PC-9 (cell line): ENCODE measurements at regions not wholly inside any gene's neighbourhood (a gene's known extent, or its start where the extent isn't known, plus 50 kb on each side); places are given as distances from the start of the nearest gene placed in this dataset.
A peak's percentile ranks its signal among the peaks of the same experiment; 100 is the strongest.
"Not testable (repeated sequence)": the region's sequence is repeated elsewhere in the genome, so short reads cannot be mapped to it uniquely, and the experiment has no call there.

Experiments used
- BruUV-seq: library from RNA; stranded (reverse); fragments of 400-500 nt; replicated peaks from 2 replicates; lab custom pipeline; 2021; lab: Mats Ljungman, UMichigan
- CTCF ChIA-PET: fragments of 300-600 bp; sonication (Branson Sonifier 250); formaldehyde crosslinking; loops from one replicate; lab custom pipeline; 2022; ENCODE audit warnings: antibody characterized with exemption; lab: Charles Lee
- POLR2A ChIA-PET: fragments of 300-600 bp; sonication (Branson Sonifier 250); formaldehyde crosslinking; loops from one replicate; lab custom pipeline; 2022; ENCODE audit warnings: antibody characterized with exemption; ENCODE audit not compliant: unreplicated experiment; lab: Charles Lee
- DNase-seq, 2 experiments: peaks; one replicate each; pipeline versions ENCODE4 v3.0.0 to v3.0.0-alpha.2; 2015 to 2022; ENCODE audit warnings: mixed read lengths in 1 of 2
- H2AFZ ChIP-seq: fragments of 200-600 bp; sonication (generic); 2 replicates; pipeline ENCODE4 v1.8.1; 2017; ENCODE audit warnings: antibody characterized with exemption
- H3F3A ChIP-seq: fragments of 200-600 bp; sonication (generic); 2 replicates; pipeline ENCODE4 v1.8.1; 2017; ENCODE audit warnings: antibody characterized with exemption, mild to moderate bottlenecking, low read depth; ENCODE audit not compliant: insufficient read depth
- H3K27ac ChIP-seq: fragments of 200-600 bp; sonication (generic); 2 replicates; pipeline ENCODE4 v1.6.1; 2016; ENCODE audit warnings: mixed run types
- H3K27me3 ChIP-seq: fragments of 200-600 bp; sonication (generic); 2 replicates; pipeline ENCODE4 v1.6.1; 2016; ENCODE audit warnings: low read depth, mixed run types; ENCODE audit not compliant: insufficient read depth
- H3K36me3 ChIP-seq: fragments of 200-600 bp; sonication (generic); 2 replicates; pipeline ENCODE4 v1.6.1; 2016; ENCODE audit warnings: low read depth, mixed run types
- H3K4me1 ChIP-seq: fragments of 200-600 bp; sonication (generic); replicated peaks from 2 replicates; pipeline ENCODE4 v1.6.1; 2016; ENCODE audit warnings: mixed run types; ENCODE audit not compliant: insufficient read depth
- H3K4me2 ChIP-seq: fragments of 200-600 bp; sonication (generic); 2 replicates; pipeline ENCODE4 v1.6.1; 2017; ENCODE audit warnings: mixed run types
- H3K4me3 ChIP-seq: fragments of 200-600 bp; sonication (generic); 2 replicates; pipeline ENCODE4 v1.6.1; 2016; ENCODE audit warnings: mixed run types
- H3K79me2 ChIP-seq: fragments of 200-600 bp; sonication (generic); 2 replicates; pipeline ENCODE4 v1.6.1; 2017; ENCODE audit warnings: low read depth, mixed run types
- H3K9me2 ChIP-seq: fragments of 200-600 bp; sonication (generic); 2 replicates; pipeline ENCODE4 v1.8.1; 2017; ENCODE audit warnings: mild to moderate bottlenecking; ENCODE audit not compliant: insufficient read depth
- H3K9me3 ChIP-seq: fragments of 200-600 bp; sonication (generic); 2 replicates; pipeline ENCODE4 v1.8.1; 2016; ENCODE audit warnings: low read depth; ENCODE audit not compliant: insufficient read depth
- H4K20me1 ChIP-seq: fragments of 200-600 bp; sonication (generic); 2 replicates; pipeline ENCODE4 v1.8.1; 2017; ENCODE audit not compliant: insufficient read depth
- EZH2 ChIP-seq: fragments of 200-600 bp; sonication (generic); IDR thresholded peaks from 2 replicates; pipeline ENCODE4 v1.8.0; 2017; ENCODE audit warnings: antibody characterized with exemption, low read depth
- intact Hi-C: fragments of 100-400 bp; cut with micrococcal nuclease; formaldehyde crosslinking; loops from one replicate; pipeline ENCODE4 v1.10.0; 2022; ENCODE audit not compliant: unreplicated experiment
- TF ChIP-seq, protein P1 (sequence below): fragments of 200-600 bp; sonication (generic); conservative IDR thresholded peaks from 2 replicates; pipeline ENCODE4 v1.6.1; 2017; ENCODE audit warnings: mixed run types, antibody characterized with exemption, mild to moderate bottlenecking, moderate library complexity

DNA sequence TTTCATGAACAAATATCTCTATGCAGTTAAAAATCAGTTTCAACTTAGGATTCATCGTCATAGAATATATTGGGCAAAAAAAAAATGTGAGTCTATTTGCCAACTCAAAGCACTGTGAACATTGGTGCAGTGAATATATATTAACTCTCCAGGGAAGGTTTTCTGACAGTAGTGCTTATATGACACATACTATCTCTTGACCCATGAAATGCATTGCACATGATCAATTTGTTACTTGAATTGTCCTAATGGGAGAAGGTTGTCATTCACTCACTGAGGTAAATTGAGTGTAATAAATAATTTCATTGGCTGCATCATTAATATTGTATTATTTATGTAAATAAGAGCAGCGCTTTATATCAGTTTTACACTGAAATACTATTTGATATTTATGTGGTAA, 2458.5 kb downstream of the ARAP2 start:
- CTCF ChIA-PET = no interaction called here
- no peaks in the 10 kb centered on the region for H3K36me3 ChIP-seq
- H2AFZ ChIP-seq = no peak overlapping the region
- no peak for DNase-seq
- H3K9me2 ChIP-seq = no peaks in the 10 kb centered on the region; the same call in 1 of the 2 replicates
- H3K4me1 ChIP-seq = peaks cover 3% of the 10 kb centered on the region; the same call in 1 of the 2 replicates
- H3K4me3 ChIP-seq = no peak overlapping the region
- TF ChIP-seq, protein P1, sequence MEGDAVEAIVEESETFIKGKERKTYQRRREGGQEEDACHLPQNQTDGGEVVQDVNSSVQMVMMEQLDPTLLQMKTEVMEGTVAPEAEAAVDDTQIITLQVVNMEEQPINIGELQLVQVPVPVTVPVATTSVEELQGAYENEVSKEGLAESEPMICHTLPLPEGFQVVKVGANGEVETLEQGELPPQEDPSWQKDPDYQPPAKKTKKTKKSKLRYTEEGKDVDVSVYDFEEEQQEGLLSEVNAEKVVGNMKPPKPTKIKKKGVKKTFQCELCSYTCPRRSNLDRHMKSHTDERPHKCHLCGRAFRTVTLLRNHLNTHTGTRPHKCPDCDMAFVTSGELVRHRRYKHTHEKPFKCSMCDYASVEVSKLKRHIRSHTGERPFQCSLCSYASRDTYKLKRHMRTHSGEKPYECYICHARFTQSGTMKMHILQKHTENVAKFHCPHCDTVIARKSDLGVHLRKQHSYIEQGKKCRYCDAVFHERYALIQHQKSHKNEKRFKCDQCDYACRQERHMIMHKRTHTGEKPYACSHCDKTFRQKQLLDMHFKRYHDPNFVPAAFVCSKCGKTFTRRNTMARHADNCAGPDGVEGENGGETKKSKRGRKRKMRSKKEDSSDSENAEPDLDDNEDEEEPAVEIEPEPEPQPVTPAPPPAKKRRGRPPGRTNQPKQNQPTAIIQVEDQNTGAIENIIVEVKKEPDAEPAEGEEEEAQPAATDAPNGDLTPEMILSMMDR = no peak
- no peak for TF ChIP-seq EZH2
- BruUV-seq = no TSS peak
- H3K27me3 ChIP-seq = no peaks in the 10 kb centered on the region
- no peak overlapping the region for H3K27ac ChIP-seq
- POLR2A ChIA-PET = no interaction called here
- H3K79me2 ChIP-seq = no peaks in the 10 kb centered on the region
- H3K4me2 ChIP-seq = no peak overlapping the region
- intact Hi-C loops = no loop called here
- H3F3A ChIP-seq = no peaks in the 10 kb centered on the region
- H4K20me1 ChIP-seq = no peaks in the 10 kb centered on the region
- no peaks in the 10 kb centered on the region for H3K9me3 ChIP-seq

DNA sequence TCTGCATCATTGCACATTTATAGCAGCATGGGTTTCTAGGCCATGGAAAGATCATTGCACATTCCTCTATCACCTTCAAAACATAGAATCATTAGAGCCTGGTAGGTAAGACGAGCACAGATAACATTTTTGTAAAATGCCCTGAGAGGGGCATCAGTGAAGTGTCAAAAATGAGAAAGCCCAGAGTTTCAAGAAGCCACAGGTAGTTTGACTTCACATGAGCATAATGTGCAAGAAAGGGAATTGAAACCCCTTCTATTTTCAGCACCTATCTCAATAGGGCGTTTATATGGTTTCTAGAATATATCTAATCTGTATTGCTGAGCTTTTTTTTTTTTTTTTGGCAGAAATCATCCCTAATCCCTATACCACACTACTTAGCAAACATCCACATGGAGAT, 2441.7 kb downstream of the ARAP2 start:
- H3K9me2 ChIP-seq = no peaks in the 10 kb centered on the region
- no peak overlapping the region for H3K4me2 ChIP-seq
- no peaks in the 10 kb centered on the region for H3K79me2 ChIP-seq
- no peak for DNase-seq
- no peak overlapping the region for H3K4me3 ChIP-seq
- H3K27ac ChIP-seq = no peak overlapping the region
- BruUV-seq = no TSS peak
- H3K27me3 ChIP-seq = no peaks in the 10 kb centered on the region
- H3F3A ChIP-seq = no peaks in the 10 kb centered on the region
- TF ChIP-seq, protein P1 = no peak
- TF ChIP-seq EZH2 = no peak
- intact Hi-C loops = no loop called here
- H4K20me1 ChIP-seq = no peaks in the 10 kb centered on the region
- ChIA-PET POLR2A (no interaction called here), CTCF (interaction anchor here (0.6 kb wide), 1 partner anchor 480 kb away, joined by 3 read pairs; no protein-coding TSS in a partner anchor)
- no peak overlapping the region for H2AFZ ChIP-seq
- no peaks in the 10 kb centered on the region for H3K36me3 ChIP-seq
- H3K9me3 ChIP-seq = no peaks in the 10 kb centered on the region
- no peaks in the 10 kb centered on the region for H3K4me1 ChIP-seq

DNA sequence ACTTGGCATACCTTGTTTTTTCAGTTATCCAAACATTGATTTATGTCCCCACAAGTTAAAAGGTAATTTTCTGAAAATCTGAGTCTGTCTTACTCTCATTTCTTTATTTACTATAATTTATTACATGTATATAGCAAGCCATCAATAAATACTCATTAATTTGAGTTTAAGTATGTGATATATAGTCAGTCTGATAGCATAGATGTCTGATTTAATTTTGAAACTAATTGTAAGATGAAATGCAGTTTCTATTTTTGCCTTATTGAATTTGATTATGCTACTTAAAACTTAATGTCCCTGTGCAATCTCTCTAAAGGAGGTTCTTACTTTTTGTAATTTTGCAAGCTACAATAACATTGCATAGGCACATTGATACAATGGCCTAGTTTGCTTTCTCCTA, 2418.6 kb downstream of the ARAP2 start:
- no peak overlapping the region for H3K4me3 ChIP-seq
- intact Hi-C loops = no loop called here
- TF ChIP-seq, protein P1 = no peak
- no peak for TF ChIP-seq EZH2
- no peaks in the 10 kb centered on the region for H3K36me3 ChIP-seq
- H3K27ac ChIP-seq = no peak overlapping the region
- no TSS peak for BruUV-seq
- no peaks in the 10 kb centered on the region for H3K27me3 ChIP-seq
- H3K79me2 ChIP-seq = no peaks in the 10 kb centered on the region
- no peaks in the 10 kb centered on the region for H3K9me2 ChIP-seq
- H3K9me3 ChIP-seq = no peaks in the 10 kb centered on the region
- no peak overlapping the region for H3K4me2 ChIP-seq
- 0 out of 2 replicates have a peak overlapping the region, but pooled peaks have one; percentile 8 for H2AFZ ChIP-seq
- H3F3A ChIP-seq = no peaks in the 10 kb centered on the region
- POLR2A ChIA-PET = no interaction called here
- CTCF ChIA-PET = no interaction called here
- no peaks in the 10 kb centered on the region for H3K4me1 ChIP-seq
- no peaks in the 10 kb centered on the region for H4K20me1 ChIP-seq
- DNase-seq = no peak

DNA sequence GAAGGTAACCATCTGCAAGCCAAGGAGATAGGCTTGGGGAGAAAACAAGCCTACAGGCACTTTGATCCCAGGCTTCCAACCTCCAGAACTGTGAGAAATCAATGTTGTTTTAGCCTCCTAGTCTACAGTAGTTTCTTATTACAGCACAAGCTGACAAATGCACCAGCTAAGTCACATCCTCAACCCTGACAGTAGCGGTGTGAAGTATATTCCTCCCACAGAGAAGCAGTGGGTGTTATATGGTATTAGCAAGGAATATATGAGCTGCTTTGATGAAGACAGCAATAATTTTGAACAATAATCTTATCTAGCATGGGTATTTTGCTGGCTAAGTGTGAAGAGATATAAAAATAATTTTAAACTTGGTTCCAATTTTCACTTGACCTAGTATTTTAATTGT, 2415.0 kb downstream of the ARAP2 start:
- CTCF ChIA-PET, H3K9me3 ChIP-seq, H3K9me2 ChIP-seq, H3K27me3 ChIP-seq, BruUV-seq, H2AFZ ChIP-seq, H3K79me2 ChIP-seq, H3K4me3 ChIP-seq, intact Hi-C loops, H3K36me3 ChIP-seq, H4K20me1 ChIP-seq, DNase-seq, POLR2A ChIA-PET, H3K4me1 ChIP-seq, H3F3A ChIP-seq, H3K27ac ChIP-seq, H3K4me2 ChIP-seq: not testable (repeated sequence)
